ENCODE measurements at regions not wholly inside any gene's neighbourhood (a gene's known extent, or its start where the extent isn't known, plus 50 kb on each side); places are given as distances from the start of the nearest gene placed in this dataset.

DNA sequence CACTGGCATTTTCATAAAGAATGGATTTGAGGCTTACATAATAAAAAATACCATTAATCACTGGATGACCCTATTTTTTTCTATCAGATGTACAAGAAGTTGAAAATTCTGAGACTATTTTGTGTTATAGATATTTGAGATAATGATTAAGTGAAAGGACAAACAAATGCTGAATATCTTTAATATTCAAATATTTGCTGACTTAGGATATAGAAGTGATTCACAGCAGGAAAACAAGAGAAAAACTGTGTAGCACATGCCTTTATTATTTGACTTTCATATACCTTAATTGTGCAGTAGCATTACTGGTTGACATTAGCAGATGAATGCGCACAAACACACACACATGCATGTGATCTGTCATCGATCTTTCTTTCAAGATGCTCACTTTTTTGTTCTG is 766.5 kb downstream of the SATB2 start:
- H3K27ac ChIP-seq (ENCODE audit: insufficient read depth, low read depth, low read length), result no peak overlapping the region
- H3K4me3 ChIP-seq (replicated peaks in 1 of 3; ENCODE audit: insufficient read depth in 1 of 3, low read depth in 1 of 3, low read length in 3 of 3), result no peak overlapping the region
- FAIRE-seq, result no peak
- no peaks in the 10 kb centered on the region for H3K9me3 ChIP-seq (replicated peaks; ENCODE audit: control insufficient read depth, insufficient read depth, low read length)
- H4K20me1 ChIP-seq (replicated peaks; ENCODE audit: control insufficient read depth, extremely low read depth, insufficient read depth, low read length), result no peaks in the 10 kb centered on the region
- no peak for DNase-seq (ENCODE audit: low read depth, low spot score)
- intact Hi-C loops (cut with micrococcal nuclease), result loop anchor here (10.0 kb wide), 1 partner anchor 66 kb away; no protein-coding TSS in a partner anchor
- no peak overlapping the region for H3K9ac ChIP-seq (replicated peaks; ENCODE audit: extremely low read depth, insufficient read depth, low read length)
- H3K36me3 ChIP-seq (ENCODE audit: control insufficient read depth in 2 of 2, extremely low read depth in 1 of 2, insufficient read depth in 2 of 2, low read length in 2 of 2), result no peaks in the 10 kb centered on the region
- ChIA-PET POLR2A (no interaction called here), CTCF (no interaction called here)
- BruUV-seq (replicated peaks), result no TSS peak
- no peaks in the 10 kb centered on the region for H3K79me2 ChIP-seq (ENCODE audit: control insufficient read depth, insufficient read depth, low read length)
- H3K4me2 ChIP-seq (ENCODE audit: insufficient read depth, low read length), result no peak overlapping the region
- TF ChIP-seq FOS (IDR thresholded peaks at IDR 0.05; ENCODE audit: borderline replicate concordance, insufficient read depth, low read length) (no peak), MYC (IDR thresholded peaks at IDR 0.05; ENCODE audit: low read depth, low read length) (no peak), EZH2 (IDR thresholded peaks at IDR 0.05; ENCODE audit: borderline replicate concordance, low read depth, low read length, severe bottlenecking) (no peak), CTCF (IDR thresholded peaks at IDR 0.05; ENCODE audit: extremely low read depth in 1 of 2, insufficient read depth in 1 of 2, low read depth in 1 of 2, low read length in 2 of 2) (no peak), GATA2 (IDR thresholded peaks at IDR 0.05; ENCODE audit: insufficient read depth, insufficient read length, low read depth, low read length) (no peak), MAX (IDR thresholded peaks at IDR 0.05; ENCODE audit: insufficient read depth, insufficient read length) (no peak), POLR2A (IDR thresholded peaks at IDR 0.05; ENCODE audit: low read depth, low read length) (no peak), JUN (IDR thresholded peaks at IDR 0.05; ENCODE audit: borderline replicate concordance, insufficient read depth, insufficient read length, low read depth) (no peak), POLR2AphosphoS5 (IDR thresholded peaks at IDR 0.05; ENCODE audit: insufficient read depth, low read depth, low read length) (no peak)
- H3K9me1 ChIP-seq (replicated peaks; ENCODE audit: control insufficient read depth, extremely low read depth, insufficient read depth, low read length), result no peaks in the 10 kb centered on the region
- no peaks in the 10 kb centered on the region for H3K27me3 ChIP-seq (ENCODE audit: control insufficient read depth in 2 of 2, insufficient read depth in 2 of 2, low read length in 2 of 2)
- H2AFZ ChIP-seq (ENCODE audit: low read depth, low read length), result no peak overlapping the region
- dilution Hi-C loops (cut with MboI; ENCODE audit: extremely low pct_ligation_motif_present, low sequenced_read_pairs), result no loop called here
- no peaks in the 10 kb centered on the region for H3K4me1 ChIP-seq (ENCODE audit: control insufficient read depth, extremely low read depth, insufficient read depth, low read length)
